WTC11 (cell line): ENCODE measurements at regions not wholly inside any gene's neighbourhood (a gene's known extent, or its start where the extent isn't known, plus 50 kb on each side); places are given as distances from the start of the nearest gene placed in this dataset.

Source experiments
- CTCF ChIP-seq: fragments of 200-600 bp; IDR thresholded peaks from 2 replicates; pipeline ENCODE4 v1.8.0; 2022; ENCODE audit warnings: antibody characterized with exemption
- FOXJ3 ChIP-seq: sonication (generic); formaldehyde crosslinking; IDR thresholded peaks from 2 replicates; pipeline ENCODE4 v1.9.0; 2021; ENCODE audit warnings: missing genetic modification reagents, mild to moderate bottlenecking, borderline replicate concordance
- FOXP1 ChIP-seq: sonication (generic); formaldehyde crosslinking; IDR thresholded peaks from 2 replicates; pipeline ENCODE4 v1.8.0; 2022; ENCODE audit warnings: missing genetic modification reagents, mild to moderate bottlenecking, moderate library complexity, borderline replicate concordance
- FOXP4 ChIP-seq: sonication (generic); formaldehyde crosslinking; IDR thresholded peaks from 2 replicates; pipeline ENCODE4 v1.8.0; 2022; ENCODE audit warnings: mild to moderate bottlenecking, missing genetic modification reagents
- NFYB ChIP-seq: sonication (generic); formaldehyde crosslinking; conservative IDR thresholded peaks from 2 replicates; pipeline ENCODE4 v1.8.0; 2022; ENCODE audit warnings: low read depth, missing genetic modification reagents
- NR2C2 ChIP-seq: sonication (generic); formaldehyde crosslinking; IDR thresholded peaks from 2 replicates; pipeline ENCODE4 v1.8.0; 2022; ENCODE audit warnings: mild to moderate bottlenecking, missing genetic modification reagents
- SMAD3 ChIP-seq: sonication (generic); formaldehyde crosslinking; IDR thresholded peaks from 2 replicates; pipeline ENCODE4 v1.8.0; 2022; ENCODE audit warnings: missing genetic modification reagents, mild to moderate bottlenecking, borderline replicate concordance
- ZBTB21 ChIP-seq: sonication (generic); formaldehyde crosslinking; IDR thresholded peaks from 2 replicates; pipeline ENCODE4 v1.8.1; 2023; ENCODE audit warnings: mild to moderate bottlenecking, missing genetic modification reagents, borderline replicate concordance
- ZNF263 ChIP-seq: sonication (generic); formaldehyde crosslinking; IDR thresholded peaks from 2 replicates; pipeline ENCODE4 v1.8.1; 2022; ENCODE audit warnings: low read depth, mild to moderate bottlenecking, moderate library complexity, missing genetic modification reagents

GRCh38 chr22:22816171-22816514 lies 71.5 kb upstream of the IGLL5 start:
- TF ChIP-seq CTCF (no peak), SMAD3 (CRISPR knock-in tag) (no peak), ZNF263 (no peak), FOXP1 (CRISPR knock-in tag) (no peak), ZBTB21 (CRISPR knock-in tag) (no peak), NFYB (CRISPR knock-in tag) (no peak), NR2C2 (CRISPR knock-in tag) (no peak), FOXJ3 (CRISPR knock-in tag) (no peak), FOXP4 (CRISPR knock-in tag) (no peak)
